MCF 10A (cell line): ENCODE measurements at regions not wholly inside any gene's neighbourhood (a gene's known extent, or its start where the extent isn't known, plus 50 kb on each side); places are given as distances from the start of the nearest gene placed in this dataset.

Experiments used
- BruUV-seq: library from RNA; stranded (reverse); fragments of 400-500 nt; replicated peaks from 2 replicates; lab custom pipeline; 2021; lab: Mats Ljungman, UMichigan
- CTCF ChIA-PET: fragments of 300-600 bp; sonication (Branson Sonifier 250); formaldehyde crosslinking; extraction: SDS; loops from one replicate; lab custom pipeline; 2021; ENCODE audit warnings: antibody characterized with exemption, inconsistent platforms; lab: Yijun Ruan, JAX
- POLR2A ChIA-PET: fragments of 300-600, 350-650 bp; sonication (Branson Sonifier 250); formaldehyde crosslinking; extraction: SDS; loops from one replicate; lab custom pipeline; 2020; ENCODE audit warnings: antibody characterized with exemption, inconsistent platforms; lab: Yijun Ruan, JAX
- DNase-seq: peaks from one replicate; pipeline ENCODE4 v3.0.0-alpha.2; 2018; ENCODE audit not compliant: unreplicated experiment
- H3K27ac Mint-ChIP-seq: one replicate; pipeline ENCODE4 v1.8.0; 2022; ENCODE audit warnings: mild to moderate bottlenecking, low read depth, mixed read lengths; ENCODE audit not compliant: unreplicated experiment
- H3K27me3 Mint-ChIP-seq: one replicate; pipeline ENCODE4 v1.8.0; 2022; ENCODE audit warnings: mixed read lengths; ENCODE audit not compliant: insufficient read depth, unreplicated experiment
- H3K36me3 Mint-ChIP-seq: one replicate; pipeline ENCODE4 v1.8.0; 2022; ENCODE audit warnings: mild to moderate bottlenecking, moderate library complexity, mixed read lengths; ENCODE audit not compliant: insufficient read depth, unreplicated experiment
- H3K4me1 Mint-ChIP-seq: one replicate; pipeline ENCODE4 v1.8.0; 2022; ENCODE audit warnings: mixed read lengths; ENCODE audit not compliant: insufficient read depth, unreplicated experiment
- H3K4me3 Mint-ChIP-seq: one replicate; pipeline ENCODE4 v1.8.0; 2022; ENCODE audit warnings: mild to moderate bottlenecking, moderate library complexity, mixed read lengths; ENCODE audit not compliant: unreplicated experiment
- H3K9me3 Mint-ChIP-seq: one replicate; pipeline ENCODE4 v1.8.0; 2022; ENCODE audit warnings: mixed read lengths; ENCODE audit not compliant: unreplicated experiment
- intact Hi-C: fragments of 100-400 bp; cut with micrococcal nuclease; formaldehyde crosslinking; loops from 2 replicates; pipeline ENCODE4 v1.14.1; 2022
- TF ChIP-seq, protein P1 (sequence below): fragments of 200-600 bp; IDR thresholded peaks from one replicate; pipeline ENCODE4 v1.8.0; 2022; ENCODE audit warnings: antibody characterized with exemption, mild to moderate bottlenecking; ENCODE audit not compliant: unreplicated experiment

DNA sequence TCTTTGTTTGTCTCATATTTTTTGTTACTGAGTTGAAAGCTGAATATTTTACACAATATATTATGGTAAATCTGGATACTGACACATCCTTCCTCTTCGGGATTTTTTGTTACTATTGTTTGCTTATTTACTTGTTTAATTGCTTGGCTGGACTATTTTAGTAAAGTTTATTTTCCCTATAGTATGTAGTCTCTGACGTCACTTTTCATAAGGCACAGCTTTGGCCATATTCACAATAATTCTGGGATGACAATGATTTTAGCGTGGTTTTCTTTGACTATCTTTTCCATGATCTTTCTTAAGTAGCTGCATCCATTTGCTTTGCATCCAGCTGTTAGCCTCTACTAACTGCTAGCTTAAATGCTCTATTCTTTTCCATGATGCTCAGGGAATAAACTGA lies 552.4 kb downstream of the VGLL3 start:
- no TSS peak for BruUV-seq
- H3K36me3 Mint-ChIP-seq = no peaks in the 10 kb centered on the region

GRCh38 chr3:86427343-86427742 lies 563.6 kb downstream of the VGLL3 start:
- Mint-ChIP-seq H3K27ac (no peak overlapping the region), H3K4me3 (no peak overlapping the region), H3K4me1 (no peaks in the 10 kb centered on the region), H3K36me3 (no peaks in the 10 kb centered on the region), H3K27me3 (peaks cover 57% of the 10 kb centered on the region), H3K9me3 (peaks cover 8% of the 10 kb centered on the region)
- TF ChIP-seq, protein P1, sequence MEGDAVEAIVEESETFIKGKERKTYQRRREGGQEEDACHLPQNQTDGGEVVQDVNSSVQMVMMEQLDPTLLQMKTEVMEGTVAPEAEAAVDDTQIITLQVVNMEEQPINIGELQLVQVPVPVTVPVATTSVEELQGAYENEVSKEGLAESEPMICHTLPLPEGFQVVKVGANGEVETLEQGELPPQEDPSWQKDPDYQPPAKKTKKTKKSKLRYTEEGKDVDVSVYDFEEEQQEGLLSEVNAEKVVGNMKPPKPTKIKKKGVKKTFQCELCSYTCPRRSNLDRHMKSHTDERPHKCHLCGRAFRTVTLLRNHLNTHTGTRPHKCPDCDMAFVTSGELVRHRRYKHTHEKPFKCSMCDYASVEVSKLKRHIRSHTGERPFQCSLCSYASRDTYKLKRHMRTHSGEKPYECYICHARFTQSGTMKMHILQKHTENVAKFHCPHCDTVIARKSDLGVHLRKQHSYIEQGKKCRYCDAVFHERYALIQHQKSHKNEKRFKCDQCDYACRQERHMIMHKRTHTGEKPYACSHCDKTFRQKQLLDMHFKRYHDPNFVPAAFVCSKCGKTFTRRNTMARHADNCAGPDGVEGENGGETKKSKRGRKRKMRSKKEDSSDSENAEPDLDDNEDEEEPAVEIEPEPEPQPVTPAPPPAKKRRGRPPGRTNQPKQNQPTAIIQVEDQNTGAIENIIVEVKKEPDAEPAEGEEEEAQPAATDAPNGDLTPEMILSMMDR = no peak
- intact Hi-C loops = no loop called here
- CTCF ChIA-PET = no interaction called here
- POLR2A ChIA-PET = no interaction called here
- no TSS peak for BruUV-seq
- DNase-seq = no peak

More for the DNA sequence above, 552.4 kb downstream of the VGLL3 start:
- no peaks in the 10 kb centered on the region for H3K9me3 Mint-ChIP-seq
- DNase-seq = no peak
- peaks cover 47% of the 10 kb centered on the region for H3K27me3 Mint-ChIP-seq
- intact Hi-C loops = no loop called here
- ChIA-PET POLR2A (no interaction called here), CTCF (interaction anchor here (0.7 kb wide), 1 partner anchor 216 kb away, joined by 3 read pairs; no protein-coding TSS in a partner anchor)
- no peak overlapping the region for H3K27ac Mint-ChIP-seq
- TF ChIP-seq, protein P1 = no peak
- no peaks in the 10 kb centered on the region for H3K4me1 Mint-ChIP-seq
- H3K4me3 Mint-ChIP-seq = no peak overlapping the region

DNA sequence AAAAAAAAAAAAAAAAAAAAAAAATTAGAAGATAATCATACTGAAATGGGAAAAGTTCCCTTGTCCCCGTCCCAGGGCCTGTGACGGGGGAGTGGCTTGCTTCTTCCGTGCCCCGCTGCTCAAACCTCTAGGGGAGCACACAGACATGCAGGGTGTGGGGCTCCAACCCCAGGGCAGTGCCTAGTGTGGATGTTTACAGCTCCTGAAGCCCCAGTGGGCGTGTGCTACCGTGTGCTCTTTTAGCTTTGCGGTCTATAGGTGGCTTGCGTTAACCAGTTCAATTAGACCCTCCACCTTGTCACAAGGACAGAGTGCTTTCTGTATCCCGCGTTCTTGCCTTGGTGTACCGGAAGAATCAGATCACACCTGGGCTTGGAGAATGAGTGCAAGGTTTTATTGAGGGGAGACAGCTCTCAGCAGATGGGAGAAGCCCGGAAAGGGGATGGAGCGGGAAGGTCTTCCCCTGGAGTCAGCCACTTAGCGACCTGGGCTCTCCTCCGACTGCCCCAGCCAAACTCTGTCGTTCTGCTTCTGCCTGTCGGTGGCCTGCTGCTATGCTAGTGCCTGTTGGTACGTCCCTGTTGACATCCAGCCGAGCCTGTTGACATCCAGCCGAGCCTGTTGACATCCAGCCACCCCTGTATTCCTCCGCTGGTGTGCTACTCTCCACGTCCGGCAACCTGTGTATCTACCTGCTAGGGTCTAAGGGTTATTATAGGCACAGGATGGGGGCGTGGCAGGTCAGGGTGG lies 569.8 kb downstream of the VGLL3 start:
- ChIA-PET POLR2A (no interaction called here), CTCF (no interaction called here)
- intact Hi-C loops = no loop called here
- Mint-ChIP-seq H3K4me3 (no peak overlapping the region), H3K9me3 (peaks cover 8% of the 10 kb centered on the region), H3K4me1 (no peaks in the 10 kb centered on the region), H3K36me3 (no peaks in the 10 kb centered on the region), H3K27ac (no peak overlapping the region), H3K27me3 (peaks cover 23% of the 10 kb centered on the region)
- TF ChIP-seq, protein P1 = no peak
- no TSS peak for BruUV-seq
- no peak for DNase-seq

- ChIA-PET CTCF (interaction anchor here (0.5 to 0.7 kb wide), 2 partner anchors 109 to 1164 kb away, joined by 3 read pairs; no protein-coding TSS in a partner anchor), POLR2A (no interaction called here)
- no peak overlapping the region for H3K27ac Mint-ChIP-seq
- TF ChIP-seq, protein P1 = no peak
- H3K4me3 Mint-ChIP-seq = no peak overlapping the region
- peaks cover 11% of the 10 kb centered on the region for H3K27me3 Mint-ChIP-seq
- intact Hi-C loops = no loop called here
- DNase-seq = no peak
- no peaks in the 10 kb centered on the region for H3K36me3 Mint-ChIP-seq
- BruUV-seq = no TSS peak
- no peaks in the 10 kb centered on the region for H3K4me1 Mint-ChIP-seq
- no peaks in the 10 kb centered on the region for H3K9me3 Mint-ChIP-seq
These were observed 572.1 kb downstream of the VGLL3 start for GRCh38 chr3:86418861-86419260.
